GM23338 (cell line): ENCODE measurements at regions not wholly inside any gene's neighbourhood (a gene's known extent, or its start where the extent isn't known, plus 50 kb on each side); places are given as distances from the start of the nearest gene placed in this dataset.

Experiments
- ATAC-seq: fragments of 200-7000 bp; cut with Tn5 transposase; 3 replicates; pipeline ENCODE4 v1.9.1; 2020
- DNase-seq: peaks from one replicate; pipeline ENCODE4 v3.0.0-alpha.2; 2015; ENCODE audit warnings: low spot score
- H2AFZ ChIP-seq: fragments of 200-600 bp; sonication (generic); 2 replicates; pipeline ENCODE4 v1.8.0; 2016; ENCODE audit warnings: antibody characterized with exemption, mild to moderate bottlenecking, moderate library complexity
- H3F3A ChIP-seq: fragments of 200-600 bp; sonication (generic); replicated peaks from 2 replicates; pipeline ENCODE4 v1.8.0; 2017; ENCODE audit warnings: antibody characterized with exemption, mixed run types, low read depth
- H3K27ac ChIP-seq: fragments of 200-600 bp; sonication (generic); 2 replicates; pipeline ENCODE4 v1.6.1; 2016; ENCODE audit warnings: low read depth
- H3K27me3 ChIP-seq: fragments of 200-600 bp; sonication (generic); 2 replicates; pipeline ENCODE4 v1.8.0; 2016; ENCODE audit warnings: mild to moderate bottlenecking, mixed run types, moderate library complexity; ENCODE audit not compliant: insufficient read depth
- H3K36me3 ChIP-seq: fragments of 200-600 bp; sonication (generic); 2 replicates; pipeline ENCODE4 v1.8.0; 2016; ENCODE audit warnings: mild to moderate bottlenecking; ENCODE audit not compliant: insufficient read depth
- H3K4me1 ChIP-seq: fragments of 200-600 bp; sonication (generic); 2 replicates; pipeline ENCODE4 v1.8.0; 2016; ENCODE audit warnings: mild to moderate bottlenecking, moderate library complexity; ENCODE audit not compliant: insufficient read depth
- H3K4me2 ChIP-seq: fragments of 200-600 bp; sonication (generic); 2 replicates; pipeline ENCODE4 v1.7.1; 2017; ENCODE audit warnings: mixed run types
- H3K4me3 ChIP-seq: fragments of 200-600 bp; sonication (generic); 2 replicates; pipeline ENCODE4 v1.6.1; 2016; ENCODE audit warnings: mixed run types
- H3K79me2 ChIP-seq: fragments of 200-600 bp; sonication (generic); replicated peaks from 2 replicates; pipeline ENCODE4 v1.8.0; 2017; ENCODE audit warnings: mild to moderate bottlenecking; ENCODE audit not compliant: insufficient read depth
- H3K9me2 ChIP-seq: fragments of 200-600 bp; sonication (generic); 2 replicates; pipeline ENCODE4 v1.8.0; 2017; ENCODE audit not compliant: insufficient read depth
- H4K20me1 ChIP-seq: fragments of 200-600 bp; sonication (generic); replicated peaks from 2 replicates; pipeline ENCODE4 v1.8.0; 2017; ENCODE audit warnings: mild to moderate bottlenecking; ENCODE audit not compliant: insufficient read depth
- H3K27ac Mint-ChIP-seq: 2 replicates; pipeline ENCODE4 v1.8.0; 2020; ENCODE audit warnings: inconsistent platforms, mild to moderate bottlenecking, moderate library complexity, mixed read lengths
- H3K27me3 Mint-ChIP-seq: 3 replicates; pipeline ENCODE4 v1.8.0; 2022; ENCODE audit warnings: low read depth, mild to moderate bottlenecking, moderate library complexity, mixed read lengths, inconsistent platforms; ENCODE audit not compliant: insufficient read depth, poor library complexity
- H3K36me3 Mint-ChIP-seq: 3 replicates; pipeline ENCODE4 v1.8.0; 2021; ENCODE audit warnings: low read depth, mild to moderate bottlenecking, inconsistent platforms, moderate library complexity, mixed read lengths
- H3K4me1 Mint-ChIP-seq: 3 replicates; pipeline ENCODE4 v1.8.0; 2020; ENCODE audit warnings: mild to moderate bottlenecking, inconsistent platforms, mixed read lengths
- H3K4me3 Mint-ChIP-seq: 3 replicates; pipeline ENCODE4 v1.8.0; 2021; ENCODE audit warnings: moderate library complexity, mild to moderate bottlenecking, inconsistent platforms, mixed read lengths
- H3K9me3 Mint-ChIP-seq: 3 replicates; pipeline ENCODE4 v1.8.0; 2020; ENCODE audit warnings: moderate library complexity, mild to moderate bottlenecking, inconsistent platforms, mixed read lengths
- CREB1 ChIP-seq: fragments of 250-450 bp; sonication (Bioruptor Pico); IDR thresholded peaks from 2 replicates; pipeline ENCODE4 v1.5.0; 2020; ENCODE audit warnings: low read depth, mild to moderate bottlenecking, moderate library complexity
- CTCF ChIP-seq, 2 experiments: fragments of 200-600 bp in 1 of 2; sonication (generic) in 1 of 2; conservative IDR thresholded peaks; 2 replicates each; pipeline versions ENCODE4 v1.5.1 to v1.6.1; 2016 to 2017; ENCODE audit warnings: antibody characterized with exemption in 2 of 2, low read depth in 2 of 2, mild to moderate bottlenecking in 2 of 2, moderate library complexity in 1 of 2
- ETS1 ChIP-seq: IDR thresholded peaks from 2 replicates; pipeline ENCODE4 v1.6.1; 2016; ENCODE audit warnings: antibody characterized with exemption
- EZH2 ChIP-seq: fragments of 200-600 bp; sonication (generic); IDR thresholded peaks from one replicate; pipeline ENCODE4 v1.8.0; 2017; ENCODE audit warnings: antibody characterized with exemption, mild to moderate bottlenecking, low read depth; ENCODE audit not compliant: unreplicated experiment
- EZH2phosphoT487 ChIP-seq: fragments of 200-600 bp; sonication (generic); IDR thresholded peaks from one replicate; pipeline ENCODE4 v1.8.1; 2018; ENCODE audit warnings: antibody characterized with exemption; ENCODE audit not compliant: unreplicated experiment
- JUNB ChIP-seq: IDR thresholded peaks from one replicate; pipeline ENCODE4 v1.6.1; 2016; ENCODE audit warnings: antibody characterized with exemption; ENCODE audit not compliant: unreplicated experiment
- NANOG ChIP-seq: IDR thresholded peaks from 2 replicates; pipeline ENCODE4 v1.6.1; 2016; ENCODE audit warnings: antibody characterized with exemption, borderline replicate concordance
- POLR2AphosphoS5 ChIP-seq: IDR thresholded peaks from 2 replicates; pipeline ENCODE4 v1.6.1; 2016; ENCODE audit warnings: antibody characterized with exemption, low read depth
- REST ChIP-seq: IDR thresholded peaks from one replicate; pipeline ENCODE4 v1.6.1; 2018; ENCODE audit warnings: antibody characterized with exemption; ENCODE audit not compliant: unreplicated experiment
- STAT1 ChIP-seq: IDR thresholded peaks from one replicate; pipeline ENCODE4 v1.6.1; 2016; ENCODE audit warnings: antibody characterized with exemption; ENCODE audit not compliant: unreplicated experiment
- ZNF114 ChIP-seq: fragments of 250-450 bp; sonication (Bioruptor Pico); IDR thresholded peaks from 2 replicates; pipeline ENCODE4 v1.5.0; 2020; ENCODE audit warnings: mild to moderate bottlenecking, moderate library complexity
- ZNF331 ChIP-seq: fragments of 250-450 bp; sonication (Bioruptor Pico); IDR thresholded peaks from 2 replicates; pipeline ENCODE4 v1.5.0; 2020; ENCODE audit warnings: low read depth, mild to moderate bottlenecking, moderate library complexity
- ZNF462 ChIP-seq: fragments of 250-450 bp; sonication (Bioruptor Pico); IDR thresholded peaks from 2 replicates; pipeline ENCODE4 v1.5.0; 2020; ENCODE audit warnings: mild to moderate bottlenecking, moderate library complexity

GRCh38 chr2:175236930-175237329, 55.4 kb upstream of the ATP5MC3 start:
- no peak overlapping the region for H3K27ac Mint-ChIP-seq
- no peaks in the 10 kb centered on the region for H3K4me1 ChIP-seq

More at GRCh38 chr2:175236930-175237329, 55.4 kb upstream of the ATP5MC3 start:
- H3K4me3 Mint-ChIP-seq, result no peak overlapping the region
- no peaks in the 10 kb centered on the region for H3F3A ChIP-seq
- TF ChIP-seq STAT1 (no peak), JUNB (no peak), REST (no peak), CREB1 (no peak), ZNF114 (no peak), EZH2phosphoT487 (no peak), NANOG (no peak), POLR2AphosphoS5 (no peak), ETS1 (no peak), ZNF462 (CRISPR knock-in tag) (no peak), CTCF (conservative IDR thresholded peaks at IDR 0.05; ENCODE audit: low read depth in 2 of 2) (no peak), ZNF331 (no peak), EZH2 (no peak)
- DNase-seq (no peak), ATAC-seq (no peak)
- H3K27me3 ChIP-seq, result no peaks in the 10 kb centered on the region
- peaks cover 32% of the 10 kb centered on the region for H3K9me3 Mint-ChIP-seq
- H3K9me2 ChIP-seq, result no peaks in the 10 kb centered on the region
- H3K4me1 Mint-ChIP-seq, result no peaks in the 10 kb centered on the region
- H3K27me3 Mint-ChIP-seq, result no peaks in the 10 kb centered on the region
- H4K20me1 ChIP-seq, result no peaks in the 10 kb centered on the region
- no peak overlapping the region for H3K27ac ChIP-seq
- no peak overlapping the region for H3K4me2 ChIP-seq
- H3K79me2 ChIP-seq, result no peaks in the 10 kb centered on the region
- no peak overlapping the region for H2AFZ ChIP-seq
- no peak overlapping the region for H3K4me3 ChIP-seq
- peaks cover 13% of the 10 kb centered on the region; the same call in 2 of the 3 replicates for H3K36me3 Mint-ChIP-seq
- no peaks in the 10 kb centered on the region for H3K36me3 ChIP-seq
